ENCODE measurements at regions not wholly inside any gene's neighbourhood (a gene's known extent, or its start where the extent isn't known, plus 50 kb on each side); places are given as distances from the start of the nearest gene placed in this dataset.

DNA sequence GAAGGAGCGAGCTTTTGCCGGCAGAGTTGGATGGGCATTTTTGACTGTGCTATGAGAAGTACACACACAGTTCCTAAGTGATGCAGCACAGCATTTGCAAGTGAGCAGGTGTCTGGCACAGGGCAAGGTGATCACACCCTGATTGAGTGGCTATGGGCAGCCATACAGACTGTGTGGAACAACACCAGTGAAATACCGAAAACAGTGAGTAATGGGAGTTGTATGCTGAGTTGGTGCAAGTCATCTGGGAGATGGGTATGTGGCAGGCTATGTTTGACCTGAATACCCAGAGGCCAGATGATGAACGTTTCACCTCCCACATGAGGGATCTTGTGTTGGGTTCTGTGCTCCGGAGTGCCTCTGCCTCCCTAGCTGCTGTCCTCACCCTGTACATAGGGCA lies 53.5 kb upstream of the TIPARP start:
- DNase-seq (ENCODE audit: low spot score), result no peak

GRCh38 chr3:156620260-156620659 lies 54.1 kb upstream of the TIPARP start:
- DNase-seq (ENCODE audit: low spot score), result no peak

DNA sequence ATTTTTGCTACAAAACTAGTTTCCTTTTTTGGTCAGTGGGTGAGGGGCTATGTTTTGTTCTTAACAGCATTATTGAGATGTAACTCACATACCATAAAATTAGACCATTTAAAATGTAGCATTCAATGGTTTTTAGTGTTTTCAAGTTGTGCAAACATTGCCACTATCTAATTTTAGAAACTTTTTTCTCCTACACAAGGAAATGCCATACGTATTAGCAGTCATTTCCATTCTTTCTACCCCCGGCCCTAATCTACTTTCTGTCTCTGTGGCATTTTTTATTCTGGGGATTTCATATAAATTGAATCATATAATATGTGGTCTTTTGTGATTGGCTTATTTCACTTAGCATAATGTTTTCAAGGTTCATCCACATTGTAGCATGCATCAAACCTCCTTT lies 55.0 kb upstream of the TIPARP start:
- no peak for DNase-seq (ENCODE audit: low spot score)

- no peak for DNase-seq (ENCODE audit: low spot score)
Measured at GRCh38 chr3:156617781-156618180, 56.6 kb upstream of the TIPARP start.

DNA sequence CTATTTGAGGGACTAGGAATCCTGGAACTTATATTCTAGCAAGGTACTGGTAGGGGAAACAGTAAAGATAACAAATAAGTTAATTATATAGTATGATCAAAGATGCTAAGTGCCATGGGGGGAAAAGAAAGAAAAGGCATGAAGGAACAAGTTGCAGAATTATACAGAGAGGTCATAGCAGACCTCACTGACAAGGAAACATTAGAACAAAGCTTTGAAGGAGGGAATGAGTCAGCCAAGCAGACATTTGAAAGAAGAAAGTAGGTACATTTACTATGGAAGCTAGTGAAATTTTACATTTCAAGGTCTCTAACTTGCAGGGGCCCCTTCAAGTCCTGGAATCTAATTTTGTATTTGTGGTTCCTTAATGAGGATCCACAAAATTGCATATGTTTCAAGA lies 57.2 kb upstream of the TIPARP start:
- no peak for DNase-seq (ENCODE audit: low spot score)

- peak; percentile 72 for DNase-seq (ENCODE audit: low spot score)
Measured at GRCh38 chr3:156615592-156616173, 58.7 kb upstream of the TIPARP start.

- DNase-seq (ENCODE audit: low spot score), result no peak
Measured at GRCh38 chr3:156614642-156615511, 59.5 kb upstream of the TIPARP start.

GRCh38 chr3:156612903-156613302 lies 58.0 kb upstream of the SSR3 start:
- no peak for DNase-seq (ENCODE audit: low spot score)

GRCh38 chr3:156611870-156612494 lies 57.1 kb upstream of the SSR3 start:
- DNase-seq (ENCODE audit: low spot score), result no peak

DNA sequence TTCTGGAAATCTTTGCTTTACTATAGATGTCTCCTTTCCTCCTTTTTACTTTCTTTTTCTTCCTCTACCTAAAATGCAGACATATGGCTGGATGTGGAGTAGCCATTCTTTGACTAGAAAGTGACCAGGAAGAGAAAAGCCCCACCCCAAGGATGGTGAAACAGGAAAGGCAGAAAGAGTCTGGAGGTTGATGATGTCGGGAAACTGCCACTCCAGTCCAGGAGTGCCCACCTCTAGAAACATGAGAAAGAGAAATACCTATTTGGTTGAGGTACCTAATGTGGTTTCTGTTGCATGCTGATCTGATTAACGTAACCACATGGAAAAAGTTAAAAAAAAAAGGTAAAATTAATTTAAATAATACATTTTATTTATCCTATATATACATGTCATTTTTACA lies 55.2 kb upstream of the SSR3 start:
- DNase-seq (ENCODE audit: low spot score), result no peak

- no peak for DNase-seq (ENCODE audit: low spot score)
Measured at GRCh38 chr3:156609546-156609945, 54.6 kb upstream of the SSR3 start.

GRCh38 chr3:156608601-156609514 lies 53.9 kb upstream of the SSR3 start:
- DNase-seq (ENCODE audit: low spot score), result no peak

- no peak for DNase-seq (ENCODE audit: low spot score)
Measured at GRCh38 chr3:156606729-156607128, 51.8 kb upstream of the SSR3 start.

- peak; percentile 89 for DNase-seq (ENCODE audit: low spot score)
Measured at GRCh38 chr3:156605686-156606605, 51.0 kb upstream of the SSR3 start.

DNA sequence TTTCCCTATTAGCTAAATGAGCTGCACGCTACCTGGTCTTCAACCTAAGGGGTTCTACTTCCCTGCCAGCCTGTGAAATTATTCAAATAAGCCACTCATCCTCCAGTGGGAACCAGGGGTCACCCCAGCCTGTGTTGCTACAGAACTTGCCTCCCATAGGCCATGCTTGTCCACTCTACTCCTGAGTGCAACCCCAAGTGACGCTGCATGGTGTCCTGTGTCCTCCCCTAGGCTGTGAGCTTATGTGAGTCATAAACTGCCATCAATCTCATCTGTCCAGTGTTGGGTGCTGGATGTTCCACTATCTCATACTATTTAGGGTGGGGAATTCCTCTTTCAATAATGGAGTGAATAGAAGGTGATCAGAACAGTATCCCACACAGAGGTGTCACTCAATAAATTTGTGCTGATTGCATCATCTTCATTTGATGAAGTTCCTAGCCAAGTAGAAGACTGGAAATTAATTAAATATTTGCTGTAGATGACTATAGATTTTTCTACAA lies 49.8 kb upstream of the SSR3 start:
- DNase-seq (ENCODE audit: low spot score), result peak; percentile 49

Measured in A172 (cell line).